Cerebellar cortex (tissue), 1 donor: ENCODE measurements at regions not wholly inside any gene's neighbourhood (a gene's known extent, or its start where the extent isn't known, plus 50 kb on each side); places are given as distances from the start of the nearest gene placed in this dataset.
"Not testable (repeated sequence)": the region's sequence is repeated elsewhere in the genome, so short reads cannot be mapped to it uniquely, and the experiment has no call there.

Experiments used
- DNase-seq: peaks from one replicate; pipeline ENCODE4 v3.0.0-alpha.2; 2015; ENCODE audit warnings: low spot score

GRCh38 chr7:138220321-138220720 lies 144.1 kb downstream of the AKR1D1 start:
- not testable (repeated sequence) for DNase-seq

- not testable (repeated sequence) for DNase-seq
These were observed 145.1 kb downstream of the AKR1D1 start for GRCh38 chr7:138221388-138221787.

- no peak for DNase-seq
These were observed 147.2 kb downstream of the AKR1D1 start for GRCh38 chr7:138223402-138223879.

- no peak for DNase-seq
These were observed 149.8 kb downstream of the AKR1D1 start for GRCh38 chr7:138226001-138226476.

DNA sequence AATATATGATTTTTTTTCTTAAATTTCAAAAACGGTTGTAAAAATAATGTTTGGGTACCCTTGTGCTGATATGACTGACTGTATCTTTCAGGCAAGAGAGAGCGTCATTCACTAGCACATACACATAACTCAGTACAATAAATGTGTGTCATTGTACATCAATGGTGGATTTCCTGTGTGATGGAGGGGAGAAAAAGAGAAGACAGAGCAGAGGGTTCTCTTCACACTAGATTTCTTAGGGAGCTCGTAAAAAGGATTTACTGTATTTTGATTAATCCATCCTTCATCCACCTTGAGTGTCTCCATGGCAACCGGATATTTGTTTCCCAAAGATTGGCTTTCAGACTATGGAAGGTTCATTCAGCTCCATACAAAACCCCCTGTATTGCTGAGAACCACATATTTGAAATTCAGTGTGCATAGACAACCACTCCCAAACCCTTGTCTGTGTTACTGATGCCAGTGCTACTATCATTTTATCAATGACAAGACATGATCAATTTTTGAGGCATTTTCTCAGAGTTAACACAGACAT lies 150.6 kb downstream of the AKR1D1 start:
- DNase-seq = no peak

GRCh38 chr7:138228119-138228518 lies 151.9 kb downstream of the AKR1D1 start:
- no peak for DNase-seq

GRCh38 chr7:138228769-138229168 lies 152.5 kb downstream of the AKR1D1 start:
- DNase-seq = no peak

DNA sequence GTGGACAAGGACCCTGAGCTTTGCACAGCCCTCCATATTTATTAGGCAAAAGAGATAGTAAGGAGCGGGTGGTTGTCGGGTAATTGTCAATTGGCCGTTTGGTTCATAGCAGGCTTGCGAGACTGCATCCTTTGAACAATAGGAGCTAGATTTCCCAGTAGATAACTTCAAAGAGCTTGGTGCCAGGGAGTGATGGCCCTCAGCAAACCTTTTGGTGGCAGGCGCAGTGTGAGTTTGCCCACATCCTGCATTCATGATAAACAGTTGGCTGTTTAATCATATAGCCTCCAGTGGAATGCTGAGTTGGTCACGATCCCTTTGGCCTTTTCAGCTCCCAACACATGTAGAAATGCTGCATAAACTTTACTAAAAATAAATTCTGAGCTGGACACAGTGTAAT lies 156.9 kb downstream of the AKR1D1 start:
- DNase-seq = no peak

DNA sequence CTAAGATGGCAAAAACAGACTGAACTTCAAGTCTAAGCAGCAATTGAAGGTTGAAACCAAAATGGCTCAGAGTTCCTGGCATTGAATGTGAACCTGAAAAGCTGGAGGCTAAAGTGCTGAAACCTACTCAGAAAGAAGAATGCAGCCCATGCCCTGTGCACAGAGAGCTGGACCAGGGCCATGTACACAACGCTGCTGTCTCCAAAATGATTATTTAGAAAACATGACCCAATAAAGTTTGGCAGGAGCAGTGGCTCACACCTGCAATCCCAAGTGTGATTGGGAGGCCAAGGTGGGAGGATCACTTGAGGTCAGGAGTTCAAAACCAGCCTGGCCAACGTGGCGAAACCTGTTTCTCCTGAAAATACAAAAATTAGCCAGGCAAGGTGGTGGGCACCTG lies 158.9 kb downstream of the AKR1D1 start:
- DNase-seq = no peak

DNA sequence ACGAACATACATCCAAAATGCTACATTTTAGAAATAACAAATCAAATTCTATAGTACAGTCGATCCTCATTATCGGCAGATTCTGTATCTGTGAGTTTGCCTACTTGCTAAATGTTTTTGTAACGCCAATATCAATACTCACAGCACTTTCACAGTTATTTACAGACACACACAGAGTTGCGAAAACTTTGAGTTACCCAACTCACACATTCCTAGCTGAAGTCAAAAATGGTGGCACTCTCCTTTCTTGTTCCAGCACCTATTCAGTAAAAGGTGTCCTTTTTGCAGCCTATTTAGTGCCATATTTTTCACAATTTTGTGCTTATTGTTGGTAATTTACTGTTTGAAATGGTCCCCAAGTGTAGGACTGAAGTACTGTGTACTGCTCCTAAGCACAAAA lies 161.7 kb downstream of the AKR1D1 start:
- DNase-seq = no peak

- DNase-seq = no peak
These were observed 162.7 kb downstream of the AKR1D1 start for GRCh38 chr7:138238734-138239659.

DNA sequence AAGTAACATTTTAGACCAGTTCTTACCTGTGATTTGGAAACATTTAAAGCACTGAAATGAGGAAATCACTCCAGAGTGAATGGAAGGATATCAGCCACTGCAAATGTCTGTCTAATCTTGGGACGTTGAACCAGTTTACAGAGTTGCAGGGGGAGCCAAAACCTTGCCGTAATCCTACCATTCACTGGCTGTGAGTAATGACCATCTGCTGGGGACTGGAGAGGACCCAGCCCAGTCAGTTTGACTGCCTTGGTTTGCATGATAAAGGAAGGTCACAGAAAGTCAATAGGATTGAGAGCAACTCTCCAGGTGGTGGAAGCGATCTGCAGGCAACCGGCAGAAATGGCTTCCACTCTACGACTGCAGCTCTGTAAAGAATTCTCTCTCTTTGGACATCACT lies 167.2 kb downstream of the AKR1D1 start:
- DNase-seq = no peak

DNA sequence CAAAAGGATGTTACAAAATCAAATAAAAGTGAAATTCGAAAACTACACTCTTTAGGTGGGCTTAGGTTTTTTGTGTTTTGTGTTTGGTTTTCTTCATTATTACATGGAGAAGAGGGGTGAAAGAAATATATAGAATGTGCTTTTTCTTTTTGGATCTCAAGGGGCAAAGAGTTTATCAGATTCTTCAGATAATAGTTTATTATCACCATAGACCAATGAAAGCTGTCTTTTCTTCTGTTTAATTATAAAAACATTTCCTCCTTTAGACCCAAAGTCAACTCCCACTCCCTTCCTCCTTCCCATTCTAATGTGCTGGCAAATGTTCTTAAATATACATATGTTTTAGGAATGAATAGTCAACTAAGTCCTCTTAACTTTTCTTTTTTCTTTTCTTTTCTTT lies 167.6 kb downstream of the AKR1D1 start:
- DNase-seq = no peak

DNA sequence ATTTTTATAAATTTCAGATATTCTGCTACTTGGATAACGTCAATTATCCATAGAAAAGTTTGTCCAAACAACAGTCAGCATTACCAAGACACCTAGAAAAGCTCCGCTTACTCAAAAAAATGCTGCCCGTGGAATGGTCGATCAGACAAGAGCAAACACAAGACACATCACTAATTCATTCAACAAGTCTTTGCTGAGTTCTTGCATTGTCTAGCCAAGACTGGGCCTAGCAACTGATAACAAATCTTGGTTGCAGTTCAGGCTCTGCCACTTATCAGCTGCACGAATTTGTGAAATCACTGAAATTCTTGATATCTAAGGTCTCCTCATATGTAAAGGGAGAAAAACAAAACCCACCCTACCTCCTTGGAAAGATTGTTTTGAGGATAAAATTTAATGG lies 168.3 kb downstream of the AKR1D1 start:
- DNase-seq = no peak

DNA sequence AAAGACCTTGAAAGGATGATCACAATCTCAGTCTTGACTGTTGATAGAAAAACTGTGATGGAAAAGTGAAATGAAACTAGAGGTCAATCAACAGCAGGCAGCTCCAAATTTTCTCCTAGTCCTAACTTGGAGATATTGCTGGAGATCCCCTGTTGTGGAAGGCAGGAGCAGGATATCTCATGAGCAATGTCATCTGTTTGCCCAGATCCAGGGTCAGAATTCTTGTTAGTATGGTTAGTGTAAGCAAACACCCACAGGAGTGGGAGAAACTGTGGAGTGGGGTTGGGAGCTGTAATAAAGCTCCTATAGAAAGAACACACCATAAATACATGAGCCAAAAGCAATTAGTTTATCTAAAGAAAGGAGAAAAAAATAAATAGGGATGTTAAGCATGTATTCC lies 169.0 kb downstream of the AKR1D1 start:
- DNase-seq = no peak

DNA sequence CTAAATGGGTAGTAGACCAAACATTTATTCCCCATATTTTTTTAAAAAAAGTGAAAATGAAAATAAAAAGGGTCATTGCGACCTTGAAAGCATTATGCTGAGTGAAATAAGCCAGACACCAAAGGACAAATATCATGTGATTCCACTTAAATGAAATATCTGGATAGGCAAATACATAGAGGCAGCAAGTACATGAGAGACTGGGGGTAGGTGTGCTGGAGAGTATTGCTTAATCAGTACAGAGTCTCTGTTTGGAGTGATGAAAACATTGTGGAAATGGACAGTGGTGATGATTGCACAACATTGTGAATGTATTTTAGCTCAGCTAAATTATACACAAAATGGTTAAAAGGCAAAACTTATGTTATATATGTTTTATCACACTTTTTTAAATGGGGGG lies 169.4 kb downstream of the AKR1D1 start:
- DNase-seq = no peak

GRCh38 chr7:138246428-138246827 lies 170.2 kb downstream of the AKR1D1 start:
- no peak for DNase-seq

GRCh38 chr7:138247081-138247480 lies 170.8 kb downstream of the AKR1D1 start:
- no peak for DNase-seq

DNA sequence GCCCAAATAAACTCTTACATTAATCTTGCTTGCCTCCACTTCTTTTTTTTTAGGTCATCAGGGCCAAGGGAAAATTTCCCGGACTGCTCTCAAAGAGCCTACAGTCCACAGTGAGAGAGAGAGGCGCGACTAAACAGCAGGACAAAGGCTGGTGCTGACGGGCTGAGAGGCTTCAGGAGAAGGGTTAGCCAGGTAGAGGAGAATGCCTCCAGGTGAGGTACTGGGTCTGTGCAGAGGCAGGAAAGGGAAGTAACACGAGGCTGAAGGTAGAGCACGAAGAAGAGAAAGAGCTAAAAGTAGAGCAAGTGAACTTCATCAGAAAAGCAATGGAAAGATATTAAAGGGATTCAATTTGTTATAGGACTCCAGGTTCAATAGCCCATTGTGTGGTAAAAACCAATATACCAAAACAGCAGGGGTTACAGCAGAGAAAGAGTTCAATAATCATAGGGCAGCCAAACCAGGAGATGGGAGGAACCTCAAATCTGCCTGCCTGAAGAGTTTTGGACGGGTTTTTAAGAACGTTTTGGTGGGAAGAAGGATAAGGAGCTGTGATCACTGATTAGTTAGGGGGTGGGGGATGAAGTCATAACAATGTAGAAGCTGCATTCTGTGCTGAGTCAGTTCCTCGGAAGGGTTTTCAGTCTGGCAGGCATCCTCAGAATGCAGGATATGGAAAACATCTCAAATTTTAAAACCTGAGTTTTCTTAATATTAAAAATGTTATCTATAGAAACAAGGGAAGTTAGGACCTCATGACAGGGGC lies 171.5 kb downstream of the AKR1D1 start:
- no peak for DNase-seq

- no peak for DNase-seq
These were observed 172.3 kb downstream of the AKR1D1 start for GRCh38 chr7:138248609-138249008.

DNA sequence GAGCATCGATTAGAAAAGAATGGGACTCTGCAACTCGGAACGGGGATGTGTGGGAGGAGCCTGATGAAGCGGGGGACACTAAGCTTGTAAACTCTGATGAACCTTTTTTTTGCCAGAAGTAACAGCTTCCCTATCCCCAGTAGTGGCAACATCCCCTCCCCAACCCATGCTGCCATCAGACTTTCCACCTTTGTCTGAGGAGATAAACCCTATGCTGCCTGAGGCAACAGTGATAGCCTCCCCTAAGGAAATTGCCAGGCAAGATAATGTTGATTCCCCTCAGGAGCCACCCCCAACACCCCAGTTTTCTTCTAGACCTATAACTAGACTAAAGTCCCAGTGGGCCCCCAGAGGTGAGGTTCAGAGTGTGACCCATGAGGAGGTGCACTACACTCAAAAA lies 173.7 kb downstream of the AKR1D1 start:
- DNase-seq = no peak

GRCh38 chr7:138252666-138253065 lies 176.4 kb downstream of the AKR1D1 start:
- not testable (repeated sequence) for DNase-seq

DNA sequence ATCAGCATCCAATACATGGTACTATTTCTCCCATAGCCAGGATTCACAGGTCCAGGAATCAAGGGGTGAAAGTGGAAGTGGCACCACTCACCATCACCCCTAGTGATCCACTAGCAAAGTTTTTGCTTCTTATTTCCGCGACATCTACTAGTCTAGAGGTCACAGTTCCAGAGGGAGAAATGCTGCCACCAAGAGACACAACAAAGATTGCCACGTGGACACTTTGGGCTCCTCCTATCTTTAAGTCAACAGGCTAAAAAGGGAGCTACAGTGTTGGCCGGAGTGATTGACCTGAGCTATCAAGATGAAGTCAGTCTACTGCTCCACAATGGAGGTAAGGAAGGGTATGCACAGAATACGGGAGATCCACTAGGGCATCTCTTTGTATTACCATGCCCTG lies 178.2 kb downstream of the AKR1D1 start:
- no peak for DNase-seq
